OCI-LY1 (cell line): ENCODE measurements at regions not wholly inside any gene's neighbourhood (a gene's known extent, or its start where the extent isn't known, plus 50 kb on each side); places are given as distances from the start of the nearest gene placed in this dataset.

ENCODE experiments used
- H2AFZ ChIP-seq: fragments of 200-600 bp; sonication (generic), shearing (Covaris generic); 2 replicates; pipeline ENCODE4 v1.6.0; 2014; ENCODE audit warnings: antibody characterized with exemption, mild to moderate bottlenecking, low read length
- H3F3A ChIP-seq: fragments of 200-600 bp; sonication (generic), shearing (Covaris generic); 2 replicates; pipeline ENCODE4 v1.6.0; 2014; ENCODE audit warnings: mild to moderate bottlenecking, antibody characterized with exemption, low read length, moderate library complexity; ENCODE audit not compliant: insufficient read depth
- H3K27ac ChIP-seq: fragments of 200-600 bp; sonication (generic); 2 replicates; pipeline ENCODE4 v1.5.1; 2014; ENCODE audit warnings: low read length, mixed run types, mild to moderate bottlenecking, low read depth; ENCODE audit not compliant: poor library complexity, severe bottlenecking
- H3K27me3 ChIP-seq: fragments of 200-600 bp; sonication (generic); 2 replicates; pipeline ENCODE4 v1.6.0; 2014; ENCODE audit warnings: antibody characterized with exemption, mild to moderate bottlenecking, low read length, moderate library complexity; ENCODE audit not compliant: insufficient read depth
- H3K36me3 ChIP-seq: fragments of 200-600 bp; sonication (generic); 2 replicates; pipeline ENCODE4 v1.6.1; 2014; ENCODE audit warnings: mild to moderate bottlenecking, antibody characterized with exemption, low read length, moderate library complexity, mixed read lengths; ENCODE audit not compliant: insufficient read depth
- H3K4me1 ChIP-seq: fragments of 200-600 bp; sonication (generic); 2 replicates; pipeline ENCODE4 v1.5.1; 2014; ENCODE audit warnings: mild to moderate bottlenecking, low read length, moderate library complexity; ENCODE audit not compliant: insufficient read depth, severe bottlenecking
- H3K4me2 ChIP-seq: fragments of 200-600 bp; sonication (generic), shearing (Covaris generic); 2 replicates; pipeline ENCODE4 v1.6.1; 2014; ENCODE audit warnings: low read length
- H3K4me3 ChIP-seq: fragments of 200-600 bp; sonication (generic); 2 replicates; pipeline ENCODE4 v1.5.1; 2014; ENCODE audit warnings: low read length, low read depth, mild to moderate bottlenecking, mixed read lengths; ENCODE audit not compliant: poor library complexity, severe bottlenecking
- H3K79me2 ChIP-seq: fragments of 200-600 bp; shearing (Covaris generic); 2 replicates; pipeline ENCODE4 v1.6.1; 2016; ENCODE audit warnings: mixed run types, low read length, mixed read lengths; ENCODE audit not compliant: insufficient read depth
- H3K9ac ChIP-seq: fragments of 200-600 bp; sonication (generic), shearing (Covaris generic); 2 replicates; pipeline ENCODE4 v1.6.1; 2014; ENCODE audit warnings: mild to moderate bottlenecking, low read length, mixed read lengths
- H3K9me2 ChIP-seq: fragments of 200-600 bp; sonication (generic), shearing (Covaris generic); 2 replicates; pipeline ENCODE4 v1.6.1; 2014; ENCODE audit warnings: low read depth, mild to moderate bottlenecking, low read length, mixed read lengths
- H3K9me3 ChIP-seq: fragments of 200-600 bp; shearing (Covaris generic); 2 replicates; pipeline ENCODE4 v1.6.1; 2014; ENCODE audit warnings: low read length, mixed read lengths
- H4K20me1 ChIP-seq: fragments of 200-600 bp; sonication (generic), shearing (Covaris generic); 2 replicates; pipeline ENCODE4 v1.6.0; 2016; ENCODE audit warnings: mild to moderate bottlenecking, low read length; ENCODE audit not compliant: insufficient read depth
- CTCF ChIP-seq: fragments of 200-600 bp; sonication (generic), shearing (Covaris generic); IDR thresholded peaks from 2 replicates; pipeline ENCODE4 v1.5.1; 2017; ENCODE audit warnings: mild to moderate bottlenecking, antibody characterized with exemption, low read length, moderate library complexity, mixed read lengths
- EZH2 ChIP-seq: fragments of 200-600 bp; sonication (generic), shearing (Covaris generic); IDR thresholded peaks from 2 replicates; pipeline ENCODE4 v1.8.0; 2017; ENCODE audit warnings: borderline replicate concordance, mixed run types, mild to moderate bottlenecking, antibody characterized with exemption, low read length, moderate library complexity, mixed read lengths

- no peak for TF ChIP-seq EZH2
- no peak for TF ChIP-seq CTCF
- no peak overlapping the region for H3K9ac ChIP-seq
- H3K4me3 ChIP-seq: no peak overlapping the region
- no peaks in the 10 kb centered on the region for H3K36me3 ChIP-seq
- no peak overlapping the region for H3K27ac ChIP-seq
- no peak overlapping the region for H2AFZ ChIP-seq
- no peaks in the 10 kb centered on the region for H3K27me3 ChIP-seq
- no peaks in the 10 kb centered on the region for H3K4me1 ChIP-seq
- no peaks in the 10 kb centered on the region for H3F3A ChIP-seq
- H3K4me2 ChIP-seq: no peak overlapping the region
- no peaks in the 10 kb centered on the region for H4K20me1 ChIP-seq
- H3K79me2 ChIP-seq: no peaks in the 10 kb centered on the region
- H3K9me2 ChIP-seq: no peaks in the 10 kb centered on the region
- no peaks in the 10 kb centered on the region for H3K9me3 ChIP-seq
Observed at GRCh38 chr3:80999481-80999880, 762.0 kb downstream of the GBE1 start.

GRCh38 chr3:80998022-80998421 is 763.4 kb downstream of the GBE1 start:
- H3K4me3 ChIP-seq: no peak overlapping the region
- no peaks in the 10 kb centered on the region for H3K9me2 ChIP-seq
- H3F3A ChIP-seq: no peaks in the 10 kb centered on the region
- H3K27me3 ChIP-seq: no peaks in the 10 kb centered on the region
- H3K79me2 ChIP-seq: no peaks in the 10 kb centered on the region
- no peak overlapping the region for H3K4me2 ChIP-seq
- H3K27ac ChIP-seq: no peak overlapping the region
- no peak overlapping the region for H3K9ac ChIP-seq
- no peaks in the 10 kb centered on the region for H3K9me3 ChIP-seq
- H3K4me1 ChIP-seq: no peaks in the 10 kb centered on the region
- no peak overlapping the region for H2AFZ ChIP-seq
- H4K20me1 ChIP-seq: no peaks in the 10 kb centered on the region
- H3K36me3 ChIP-seq: no peaks in the 10 kb centered on the region
- TF ChIP-seq EZH2: no peak
- no peak for TF ChIP-seq CTCF

- Histone ChIP-seq H2AFZ (no peak overlapping the region), H3K27ac (no peak overlapping the region), H3K36me3 (no peaks in the 10 kb centered on the region), H3K4me2 (no peak overlapping the region), H3K4me1 (no peaks in the 10 kb centered on the region), H3K4me3 (no peak overlapping the region), H3K9me3 (no peaks in the 10 kb centered on the region), H3K9ac (no peak overlapping the region), H3K27me3 (no peaks in the 10 kb centered on the region), H3K9me2 (no peaks in the 10 kb centered on the region), H3F3A (no peaks in the 10 kb centered on the region), H4K20me1 (no peaks in the 10 kb centered on the region), H3K79me2 (no peaks in the 10 kb centered on the region)
- TF ChIP-seq CTCF (no peak), EZH2 (no peak)
Observed at GRCh38 chr3:80997622-80998021, 763.8 kb downstream of the GBE1 start.
